SKM-1 (cell line): ENCODE measurements at regions not wholly inside any gene's neighbourhood (a gene's known extent, or its start where the extent isn't known, plus 50 kb on each side); places are given as distances from the start of the nearest gene placed in this dataset.

Experiments used
- DNase-seq: peaks from one replicate; lab custom pipeline; 2025; ENCODE audit not compliant: unreplicated experiment; lab: John Stamatoyannopoulos, UW

DNA sequence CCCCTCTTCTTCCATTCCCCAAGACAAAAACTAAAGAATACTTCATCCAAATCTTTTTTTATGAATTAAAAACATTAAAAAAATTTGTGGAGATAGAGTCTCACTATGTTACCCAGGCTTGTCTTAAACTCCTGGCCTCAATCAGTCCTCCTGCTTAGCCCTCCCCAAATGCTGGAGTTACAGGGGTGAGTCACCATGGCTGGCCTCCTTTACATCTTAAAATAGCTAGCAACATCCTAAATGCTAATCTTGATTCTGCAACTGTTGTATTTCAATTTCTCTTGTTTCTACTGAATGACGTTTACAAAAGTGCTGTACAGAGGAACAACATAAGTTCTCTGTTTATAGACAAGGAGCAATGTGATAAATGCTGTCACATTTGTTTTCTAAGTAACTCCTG lies 483.5 kb downstream of the ADGRL2 start:
- DNase-seq, result no peak

- no peak for DNase-seq
Measured at GRCh38 chr1:82279241-82279640, 478.5 kb downstream of the ADGRL2 start.

GRCh38 chr1:82273816-82274215 lies 473.1 kb downstream of the ADGRL2 start:
- no peak for DNase-seq

DNA sequence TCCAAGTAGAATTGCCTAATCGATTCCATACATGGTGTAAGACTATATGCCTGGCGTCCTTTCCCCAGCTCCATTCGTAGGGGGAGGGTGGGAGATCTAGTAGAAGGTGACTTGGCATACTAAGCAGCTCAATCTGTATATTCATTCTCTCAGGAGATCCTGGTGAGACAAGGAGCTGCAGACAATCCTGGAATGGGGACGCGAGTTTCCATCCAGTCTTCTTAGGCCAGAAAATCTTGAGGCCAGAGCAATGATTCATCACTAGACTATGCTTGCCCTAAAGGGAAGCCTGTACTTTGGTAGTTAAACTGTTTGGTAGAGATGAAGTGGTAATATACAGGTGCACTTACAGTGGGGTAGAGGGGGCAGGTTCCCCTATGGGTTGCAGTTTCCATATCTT lies 468.7 kb downstream of the ADGRL2 start:
- DNase-seq, result no peak

- no peak for DNase-seq
Measured at GRCh38 chr1:82268826-82269225, 468.1 kb downstream of the ADGRL2 start.

DNA sequence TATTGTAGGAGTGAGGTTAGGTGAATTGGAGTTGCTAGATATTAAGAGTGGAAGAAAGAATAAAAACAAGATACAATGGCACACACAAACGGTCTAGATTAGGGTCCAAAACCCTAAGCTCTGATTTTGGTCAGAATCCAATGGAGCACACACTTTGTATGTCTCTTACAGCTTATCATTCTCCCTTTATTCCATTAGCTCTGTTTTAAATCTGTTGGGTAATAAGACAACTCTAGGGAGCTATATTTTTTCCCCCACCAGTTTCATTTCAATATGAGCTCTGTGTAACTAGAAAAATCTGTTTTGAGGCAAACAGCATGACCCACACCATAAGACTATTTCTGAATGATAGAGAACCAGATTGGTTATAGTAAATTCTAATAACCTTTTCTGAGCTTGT lies 465.6 kb downstream of the ADGRL2 start:
- no peak for DNase-seq

- no peak for DNase-seq
Measured at GRCh38 chr1:82265436-82265835, 464.7 kb downstream of the ADGRL2 start.

- no peak for DNase-seq
Measured at GRCh38 chr1:82264802-82265201, 464.1 kb downstream of the ADGRL2 start.

- DNase-seq, result no peak
Measured at GRCh38 chr1:82263396-82263795, 462.7 kb downstream of the ADGRL2 start.

DNA sequence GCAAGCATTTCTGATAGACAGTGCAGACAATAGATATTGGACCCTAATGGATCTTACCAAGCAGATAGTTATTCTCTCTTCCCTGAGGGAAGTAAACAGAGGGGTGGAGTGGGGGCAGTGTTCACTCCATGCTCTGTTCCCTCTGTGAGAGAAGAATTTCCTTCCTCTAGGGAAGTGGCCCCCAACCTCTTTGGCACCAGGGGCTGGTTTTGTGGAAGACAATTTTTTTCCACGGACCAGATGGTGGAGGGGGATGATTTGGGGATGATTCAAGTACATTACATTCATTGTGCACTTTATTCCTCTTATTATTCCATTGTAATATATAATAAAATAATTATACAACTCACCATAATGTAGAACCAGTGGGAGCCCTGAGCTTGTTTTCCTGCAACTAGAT lies 459.9 kb downstream of the ADGRL2 start:
- DNase-seq, result no peak

DNA sequence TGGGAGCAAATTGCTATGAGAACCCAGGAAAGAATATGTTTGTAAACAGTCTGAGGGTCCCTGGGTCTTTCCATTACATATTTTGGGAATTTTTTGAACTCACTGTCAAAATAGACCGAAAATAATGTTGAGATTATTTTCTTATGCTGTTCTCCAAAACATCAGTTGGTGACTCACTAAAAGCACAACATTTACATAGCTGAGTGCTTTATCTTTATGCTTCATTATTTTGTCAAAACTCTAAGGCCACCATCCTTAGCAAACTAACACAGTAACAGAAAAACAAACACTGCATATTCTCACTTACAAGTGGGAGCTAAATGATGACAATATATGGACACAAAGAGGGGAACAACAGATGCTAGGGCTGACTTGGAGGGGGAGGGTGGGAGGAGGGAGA lies 459.3 kb downstream of the ADGRL2 start:
- DNase-seq, result no peak

GRCh38 chr1:82258887-82259286 lies 458.2 kb downstream of the ADGRL2 start:
- no peak for DNase-seq

DNA sequence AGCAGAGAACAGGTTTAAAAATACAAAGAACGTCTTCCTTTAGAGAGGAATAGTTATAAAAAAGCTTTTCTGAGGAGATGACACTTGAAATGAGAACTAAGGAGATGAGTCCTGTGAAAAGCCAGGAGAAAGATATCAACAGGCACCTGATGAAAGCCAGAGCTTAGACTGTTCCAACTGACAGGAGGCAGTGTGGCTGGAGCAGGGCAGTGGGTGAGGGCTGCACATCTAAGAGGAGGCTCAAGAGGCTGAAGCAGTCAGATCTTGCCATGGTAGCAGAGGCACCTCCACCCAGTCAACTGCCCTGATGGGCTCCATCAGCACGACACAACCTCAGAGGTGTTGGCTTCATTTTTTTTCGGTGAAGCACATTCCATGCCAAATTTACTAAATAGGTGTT lies 445.3 kb downstream of the ADGRL2 start:
- DNase-seq, result no peak

- no peak for DNase-seq
Measured at GRCh38 chr1:82245345-82246014, 444.7 kb downstream of the ADGRL2 start.

- DNase-seq, result no peak
Measured at GRCh38 chr1:82240571-82240970, 439.8 kb downstream of the ADGRL2 start.

GRCh38 chr1:82230667-82231066 lies 429.9 kb downstream of the ADGRL2 start:
- no peak for DNase-seq

GRCh38 chr1:82227306-82228095 lies 426.8 kb downstream of the ADGRL2 start:
- DNase-seq, result no peak

DNA sequence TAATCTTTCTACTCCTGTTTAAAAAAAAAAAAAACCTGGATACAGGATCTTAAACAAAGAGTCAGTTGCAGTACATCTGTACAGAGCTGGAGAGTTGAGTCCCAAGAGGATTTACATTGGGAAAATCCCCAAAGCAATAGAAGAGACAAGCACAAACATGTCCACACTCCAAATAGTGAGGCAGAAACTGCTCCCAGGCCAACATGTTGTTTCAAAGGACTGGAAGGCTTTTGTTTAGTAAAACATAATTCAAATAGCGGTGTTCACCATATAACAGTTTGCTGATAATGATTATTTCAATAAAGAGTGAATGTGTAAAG lies 425.4 kb downstream of the ADGRL2 start:
- DNase-seq, result no peak

- DNase-seq, result peak; percentile 19
Measured at GRCh38 chr1:82225421-82226185, 424.9 kb downstream of the ADGRL2 start.

DNA sequence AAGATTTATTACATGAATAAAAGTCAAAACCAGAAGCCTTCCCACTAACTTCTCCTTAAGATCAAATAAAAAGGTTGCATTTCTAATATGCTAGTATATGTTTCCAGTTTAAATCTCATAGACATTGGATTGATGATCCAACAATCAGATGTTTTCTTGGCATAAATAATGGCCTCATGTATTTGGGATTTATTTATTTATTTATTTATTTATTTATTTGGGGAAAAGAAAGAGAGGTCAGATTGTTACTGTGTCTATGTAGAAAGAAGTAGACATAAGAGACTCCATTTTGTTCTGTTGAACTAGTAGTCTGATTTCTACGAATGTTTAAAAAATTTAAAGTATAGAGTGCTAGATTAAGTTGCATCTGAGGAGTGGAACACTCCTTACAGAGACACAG lies 422.4 kb downstream of the ADGRL2 start:
- DNase-seq, result no peak

- no peak for DNase-seq
Measured at GRCh38 chr1:82221721-82222120, 421.0 kb downstream of the ADGRL2 start.

DNA sequence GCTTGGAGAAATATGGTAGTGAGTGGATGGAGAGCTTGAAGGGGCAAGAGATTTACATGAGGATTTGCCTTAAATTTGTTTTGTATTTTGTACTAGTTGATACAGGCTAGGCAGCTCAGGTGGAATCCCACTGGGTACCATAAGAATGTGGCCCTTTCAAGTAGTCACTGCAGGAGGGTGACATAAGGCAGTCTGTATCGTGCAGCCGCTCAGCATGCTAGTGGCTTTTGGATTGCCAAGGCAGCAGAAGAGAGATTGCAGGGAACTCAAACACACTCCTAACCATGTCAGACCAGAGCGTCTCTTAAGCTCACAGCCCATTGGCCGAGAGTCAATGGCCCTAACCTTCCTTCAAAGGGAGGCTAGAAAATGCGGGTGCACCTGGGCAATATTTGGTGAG lies 420.0 kb downstream of the ADGRL2 start:
- DNase-seq, result no peak
